ENCODE measurements at regions not wholly inside any gene's neighbourhood (a gene's known extent, or its start where the extent isn't known, plus 50 kb on each side); places are given as distances from the start of the nearest gene placed in this dataset.

GRCh38 chr17:34168989-34169388 lies 86.1 kb upstream of the CCL2 start:
- H3K27ac ChIP-seq = no peak overlapping the region
- H3K27me3 ChIP-seq = no peaks in the 10 kb centered on the region
- H3K36me3 ChIP-seq = no peaks in the 10 kb centered on the region
- TF ChIP-seq CTCF (IDR thresholded peaks at IDR 0.05) (no peak), POLR2A (IDR thresholded peaks at IDR 0.05) (no peak), EP300 (IDR thresholded peaks at IDR 0.05) (no peak)
- H3K4me3 ChIP-seq = no peak overlapping the region
- intact Hi-C loops (cut with DNase I) = no loop called here
- H3K9me3 ChIP-seq = no peaks in the 10 kb centered on the region
- 76 to 82% (median 82%) methylated on average over 4 of the region's 4 CpGs for WGBS, 3 donors
- no peaks in the 10 kb centered on the region for H3K4me1 ChIP-seq (ENCODE audit: insufficient read depth)
- no peak for DNase-seq

- intact Hi-C loops (cut with DNase I) = no loop called here
Observed at GRCh38 chr17:34169496-34169895, 85.6 kb upstream of the CCL2 start.

GRCh38 chr17:34171245-34171818 lies 83.8 kb upstream of the CCL2 start:
- intact Hi-C loops (cut with DNase I) = no loop called here
- TF ChIP-seq CTCF (IDR thresholded peaks at IDR 0.05) (no peak), POLR2A (IDR thresholded peaks at IDR 0.05) (no peak), EP300 (IDR thresholded peaks at IDR 0.05) (no peak)
- peak in 2 of 5 donors; percentile 35 to 37 for DNase-seq
- no peak overlapping the region for H3K27ac ChIP-seq
- no peaks in the 10 kb centered on the region for H3K4me1 ChIP-seq (ENCODE audit: insufficient read depth)
- whole genome bisulfite sequencing, 3 donors = 52 to 64% (median 54%) methylated on average over 9 of the region's 9 CpGs
- H3K36me3 ChIP-seq = no peaks in the 10 kb centered on the region
- H3K27me3 ChIP-seq = no peaks in the 10 kb centered on the region
- no peaks in the 10 kb centered on the region for H3K9me3 ChIP-seq
- H3K4me3 ChIP-seq = no peak overlapping the region

More at GRCh38 chr17:34169496-34169895, 85.6 kb upstream of the CCL2 start:
- Histone ChIP-seq H3K4me3 (no peak overlapping the region), H3K36me3 (no peaks in the 10 kb centered on the region), H3K9me3 (no peaks in the 10 kb centered on the region), H3K4me1 (ENCODE audit: insufficient read depth) (no peaks in the 10 kb centered on the region), H3K27me3 (no peaks in the 10 kb centered on the region), H3K27ac (no peak overlapping the region)
- no peak for DNase-seq
- no peak for TF ChIP-seq EP300 (IDR thresholded peaks at IDR 0.05)
- no peak for TF ChIP-seq CTCF (IDR thresholded peaks at IDR 0.05)
- no peak for TF ChIP-seq POLR2A (IDR thresholded peaks at IDR 0.05)

- H3K36me3 ChIP-seq = no peaks in the 10 kb centered on the region
- no peak overlapping the region for H3K27ac ChIP-seq
- H3K4me3 ChIP-seq = no peak overlapping the region
- DNase-seq = no peak
- no peaks in the 10 kb centered on the region for H3K27me3 ChIP-seq
- intact Hi-C loops (cut with DNase I) = no loop called here
- no peaks in the 10 kb centered on the region for H3K4me1 ChIP-seq (ENCODE audit: insufficient read depth)
- TF ChIP-seq EP300 (IDR thresholded peaks at IDR 0.05) (no peak), CTCF (IDR thresholded peaks at IDR 0.05) (no peak), POLR2A (IDR thresholded peaks at IDR 0.05) (no peak)
- no peaks in the 10 kb centered on the region for H3K9me3 ChIP-seq
Observed at GRCh38 chr17:34172390-34172918, 82.6 kb upstream of the CCL2 start.
